Prostate gland (tissue), 2 donors: ENCODE measurements at regions not wholly inside any gene's neighbourhood (a gene's known extent, or its start where the extent isn't known, plus 50 kb on each side); places are given as distances from the start of the nearest gene placed in this dataset.
A peak's percentile ranks its signal among the peaks of the same experiment; 100 is the strongest.

Experiments
- DNase-seq: peaks from one replicate; pipeline ENCODE4 v3.0.0-alpha.2; 2019; ENCODE audit warnings: low spot score
- H3K27ac ChIP-seq, 2 donors: fragments of 200-600 bp; sonication (generic); 2 replicates each; pipeline ENCODE4 v1.5.1; 2017 to 2019
- H3K27me3 ChIP-seq: fragments of 200-600 bp; sonication (generic); replicated peaks from 2 replicates; pipeline ENCODE4 v1.5.1; 2019; ENCODE audit not compliant: insufficient read depth
- H3K36me3 ChIP-seq, 2 donors: fragments of 200-600 bp; sonication (generic); 1 replicate in 1 of 2; 2 replicates in 1 of 2; pipeline versions ENCODE4 v1.5.1 to v1.8.1; 2017 to 2019
- H3K4me1 ChIP-seq: fragments of 200-600 bp; sonication (generic); replicated peaks from 2 replicates; pipeline ENCODE4 v1.5.1; 2019
- H3K4me3 ChIP-seq, 2 donors: fragments of 200-600 bp; sonication (generic); 2 replicates each; pipeline ENCODE4 v1.5.1; 2017 to 2019
- H3K9me3 ChIP-seq: fragments of 200-600 bp; sonication (generic); 2 replicates; pipeline ENCODE4 v1.5.1; 2017
- CTCF ChIP-seq, 4 experiments: fragments of 200-600 bp in 2 of 4; fragments of 450-650 bp in 2 of 4; sonication (generic) in 2 of 4; IDR thresholded peaks; 1 replicate in 3 of 4; 2 replicates in 1 of 4; pipeline ENCODE4 v1.5.1; 2016 to 2019; ENCODE audit warnings: antibody characterized with exemption in 4 of 4, mild to moderate bottlenecking in 2 of 4, moderate library complexity in 2 of 4
- POLR2A ChIP-seq: fragments of 450-650 bp; IDR thresholded peaks from one replicate; pipeline ENCODE4 v1.6.1; 2016; ENCODE audit warnings: antibody characterized with exemption, mild to moderate bottlenecking
- POLR2AphosphoS5 ChIP-seq: sonication (generic); formaldehyde crosslinking; IDR thresholded peaks from one replicate; pipeline ENCODE4 v1.6.1; 2017; ENCODE audit warnings: antibody characterized with exemption
- WGBS: methylation state at CpG from one replicate; pipeline ENCODE4 v1.1.5; 2018; 5-methylcytosine and 5-hydroxymethylcytosine counted together
- intact Hi-C: fragments of 100-400 bp; cut with DNase I; formaldehyde crosslinking; loops from one replicate; pipeline ENCODE4 v1.14.2; 2022

GRCh38 chr2:207240649-207241048 lies 74.9 kb upstream of the KLF7 start:
- no peak for TF ChIP-seq POLR2A
- no peak for TF ChIP-seq CTCF (IDR thresholded peaks at IDR 0.05)
- TF ChIP-seq POLR2AphosphoS5, result no peak

GRCh38 chr2:207241198-207241597 lies 75.5 kb upstream of the KLF7 start:
- 93% methylated on average over 3 of the region's 3 CpGs for WGBS
- DNase-seq, result no peak
- TF ChIP-seq POLR2AphosphoS5 (no peak), POLR2A (no peak), CTCF (IDR thresholded peaks at IDR 0.05) (no peak)
- no peaks in the 10 kb centered on the region for H3K9me3 ChIP-seq
- no peaks in the 10 kb centered on the region for H3K36me3 ChIP-seq
- no peak overlapping the region for H3K4me3 ChIP-seq
- intact Hi-C loops, result no loop called here
- no peak overlapping the region for H3K27ac ChIP-seq
- H3K27me3 ChIP-seq, result no peaks in the 10 kb centered on the region
- no peaks in the 10 kb centered on the region for H3K4me1 ChIP-seq

More at GRCh38 chr2:207240649-207241048, 74.9 kb upstream of the KLF7 start:
- no peaks in the 10 kb centered on the region for H3K9me3 ChIP-seq
- no peak overlapping the region for H3K4me3 ChIP-seq
- no peaks in the 10 kb centered on the region for H3K36me3 ChIP-seq
- H3K27ac ChIP-seq, result no peak overlapping the region
- 81% methylated on average over 1 of the region's 1 CpG for WGBS
- no peaks in the 10 kb centered on the region for H3K27me3 ChIP-seq
- intact Hi-C loops, result no loop called here
- no peaks in the 10 kb centered on the region for H3K4me1 ChIP-seq
- DNase-seq, result no peak

GRCh38 chr2:207243601-207244000 lies 77.9 kb upstream of the KLF7 start:
- no peak overlapping the region for H3K27ac ChIP-seq
- H3K36me3 ChIP-seq, result no peaks in the 10 kb centered on the region
- TF ChIP-seq POLR2AphosphoS5 (no peak), POLR2A (no peak), CTCF (IDR thresholded peaks at IDR 0.05) (no peak)
- no peak for DNase-seq
- H3K4me1 ChIP-seq, result no peaks in the 10 kb centered on the region
- 96% methylated on average over 1 of the region's 1 CpG for WGBS
- H3K27me3 ChIP-seq, result no peaks in the 10 kb centered on the region
- no peak overlapping the region for H3K4me3 ChIP-seq
- H3K9me3 ChIP-seq, result no peaks in the 10 kb centered on the region
- intact Hi-C loops, result no loop called here

- Histone ChIP-seq H3K36me3 (no peaks in the 10 kb centered on the region), H3K9me3 (no peaks in the 10 kb centered on the region), H3K4me1 (no peaks in the 10 kb centered on the region), H3K4me3 (no peak overlapping the region), H3K27me3 (no peaks in the 10 kb centered on the region), H3K27ac (no peak overlapping the region)
- DNase-seq, result no peak
- TF ChIP-seq POLR2AphosphoS5 (peak; percentile 13), CTCF (IDR thresholded peaks at IDR 0.05) (no peak)
- intact Hi-C loops, result no loop called here
- 72% methylated on average over 7 of the region's 7 CpGs for WGBS
These were observed 79.5 kb upstream of the KLF7 start for GRCh38 chr2:207244971-207245925.
